PC-9 (cell line): ENCODE measurements at regions not wholly inside any gene's neighbourhood (a gene's known extent, or its start where the extent isn't known, plus 50 kb on each side); places are given as distances from the start of the nearest gene placed in this dataset.

Experiments used
- EZH2 ChIP-seq: fragments of 200-600 bp; sonication (generic); IDR thresholded peaks from 2 replicates; pipeline ENCODE4 v1.8.0; 2017; ENCODE audit warnings: antibody characterized with exemption, low read depth
- TF ChIP-seq, protein P1 (sequence below): fragments of 200-600 bp; sonication (generic); conservative IDR thresholded peaks from 2 replicates; pipeline ENCODE4 v1.6.1; 2017; ENCODE audit warnings: mixed run types, antibody characterized with exemption, mild to moderate bottlenecking, moderate library complexity

DNA sequence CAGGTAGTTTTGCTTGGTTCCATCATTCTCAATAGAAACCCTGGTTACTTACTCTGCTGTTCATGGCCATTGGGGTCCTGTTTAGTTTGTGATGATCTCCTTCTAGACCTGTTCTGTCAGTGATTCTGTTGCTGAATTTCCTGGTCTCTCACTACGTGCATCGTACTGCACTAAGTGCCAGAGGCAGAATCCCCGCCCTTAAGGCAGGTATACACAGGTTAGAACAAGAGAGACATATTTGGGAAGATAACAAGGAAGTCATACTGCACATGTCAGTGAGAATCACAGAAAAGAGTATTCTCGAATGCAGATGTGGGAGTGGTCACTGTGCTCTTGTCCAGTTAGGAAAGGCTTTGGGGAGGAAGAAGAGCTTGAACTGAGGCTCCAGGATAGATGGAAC lies 148.1 kb upstream of the MYLIP start:
- TF ChIP-seq EZH2, result no peak
- TF ChIP-seq, protein P1, sequence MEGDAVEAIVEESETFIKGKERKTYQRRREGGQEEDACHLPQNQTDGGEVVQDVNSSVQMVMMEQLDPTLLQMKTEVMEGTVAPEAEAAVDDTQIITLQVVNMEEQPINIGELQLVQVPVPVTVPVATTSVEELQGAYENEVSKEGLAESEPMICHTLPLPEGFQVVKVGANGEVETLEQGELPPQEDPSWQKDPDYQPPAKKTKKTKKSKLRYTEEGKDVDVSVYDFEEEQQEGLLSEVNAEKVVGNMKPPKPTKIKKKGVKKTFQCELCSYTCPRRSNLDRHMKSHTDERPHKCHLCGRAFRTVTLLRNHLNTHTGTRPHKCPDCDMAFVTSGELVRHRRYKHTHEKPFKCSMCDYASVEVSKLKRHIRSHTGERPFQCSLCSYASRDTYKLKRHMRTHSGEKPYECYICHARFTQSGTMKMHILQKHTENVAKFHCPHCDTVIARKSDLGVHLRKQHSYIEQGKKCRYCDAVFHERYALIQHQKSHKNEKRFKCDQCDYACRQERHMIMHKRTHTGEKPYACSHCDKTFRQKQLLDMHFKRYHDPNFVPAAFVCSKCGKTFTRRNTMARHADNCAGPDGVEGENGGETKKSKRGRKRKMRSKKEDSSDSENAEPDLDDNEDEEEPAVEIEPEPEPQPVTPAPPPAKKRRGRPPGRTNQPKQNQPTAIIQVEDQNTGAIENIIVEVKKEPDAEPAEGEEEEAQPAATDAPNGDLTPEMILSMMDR, result no peak
